HAP-1 (cell line): ENCODE measurements at regions not wholly inside any gene's neighbourhood (a gene's known extent, or its start where the extent isn't known, plus 50 kb on each side); places are given as distances from the start of the nearest gene placed in this dataset.

Experiments used
- DNase-seq, 2 experiments: peaks; one replicate each; pipeline ENCODE4 v3.0.0-alpha.2; 2016 to 2020; ENCODE audit warnings: low spot score in 2 of 2
- H3K27me3 ChIP-seq: fragments of 250-450 bp; sonication (Bioruptor Pico); 2 replicates; pipeline ENCODE4 v1.5.1; 2020; ENCODE audit warnings: low read depth, mild to moderate bottlenecking, moderate library complexity
- H3K36me3 ChIP-seq: fragments of 250-450 bp; sonication (Bioruptor Pico); replicated peaks from 2 replicates; pipeline ENCODE4 v1.5.1; 2020; ENCODE audit warnings: mild to moderate bottlenecking
- H3K4me1 ChIP-seq: fragments of 250-450 bp; sonication (Bioruptor Pico); 2 replicates; pipeline ENCODE4 v1.5.1; 2020; ENCODE audit warnings: mild to moderate bottlenecking
- H3K4me3 ChIP-seq: fragments of 250-450 bp; sonication (Bioruptor Pico); 2 replicates; pipeline ENCODE4 v1.5.1; 2020; ENCODE audit warnings: mild to moderate bottlenecking, moderate library complexity
- H3K9me3 ChIP-seq: fragments of 250-450 bp; sonication (Bioruptor Pico); 2 replicates; pipeline ENCODE4 v1.5.1; 2020; ENCODE audit warnings: mild to moderate bottlenecking, moderate library complexity
- in situ Hi-C: fragments of 300-500 bp; cut with MboI; formaldehyde crosslinking; loops from 3 replicates; pipeline ENCODE4 v1.14.3; 2020; ENCODE audit warnings: low sequenced_read_pairs, inconsistent platforms, mixed read lengths

DNA sequence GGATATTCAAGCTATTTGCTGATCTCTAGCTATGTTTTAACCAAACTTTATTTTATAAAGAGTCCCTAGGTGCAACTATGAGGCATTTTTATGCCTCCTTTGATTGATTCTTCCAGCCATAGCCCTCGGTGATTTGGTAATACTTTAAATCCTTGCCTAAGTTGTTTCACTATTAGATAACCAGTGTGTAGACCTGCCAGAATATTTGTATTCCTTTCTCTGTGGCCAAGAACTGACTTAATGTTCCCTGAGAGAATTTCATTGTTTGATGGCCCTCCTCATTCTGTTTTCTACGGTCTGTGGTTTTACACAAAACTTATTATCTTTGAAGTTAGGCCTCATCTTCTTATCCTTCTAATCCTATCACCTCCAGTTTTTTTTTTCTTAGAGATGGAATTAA is 109.7 kb upstream of the MDGA2 start:
- H3K4me1 ChIP-seq, result no peaks in the 10 kb centered on the region
- H3K4me3 ChIP-seq, result no peak overlapping the region
- in situ Hi-C loops, result no loop called here
- H3K27me3 ChIP-seq, result no peaks in the 10 kb centered on the region
- DNase-seq, result no peak
- no peaks in the 10 kb centered on the region for H3K36me3 ChIP-seq
- no peaks in the 10 kb centered on the region for H3K9me3 ChIP-seq

DNA sequence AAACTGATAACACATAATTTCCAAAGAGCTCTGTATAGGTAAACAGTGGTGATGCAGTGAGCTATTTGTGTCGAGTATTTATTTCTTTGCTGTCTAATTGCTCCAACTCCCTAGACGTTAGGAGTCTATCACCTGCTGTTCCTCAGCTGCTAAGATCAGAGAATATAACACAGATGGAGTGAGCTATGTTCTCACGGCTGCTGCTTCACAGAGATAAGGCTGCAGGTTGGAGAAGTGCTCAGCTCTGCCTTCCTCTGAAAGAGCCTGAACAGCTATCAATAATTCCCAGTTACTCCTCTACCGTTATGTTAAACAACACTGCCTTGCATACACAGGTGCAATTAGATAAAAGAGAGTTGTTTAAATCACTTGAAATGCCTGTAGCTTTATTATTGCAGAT is 103.2 kb upstream of the MDGA2 start:
- no peak overlapping the region for H3K4me3 ChIP-seq
- no peaks in the 10 kb centered on the region for H3K36me3 ChIP-seq
- no peaks in the 10 kb centered on the region for H3K9me3 ChIP-seq
- H3K27me3 ChIP-seq, result no peaks in the 10 kb centered on the region
- H3K4me1 ChIP-seq, result no peaks in the 10 kb centered on the region
- DNase-seq, result no peak
- in situ Hi-C loops, result no loop called here

DNA sequence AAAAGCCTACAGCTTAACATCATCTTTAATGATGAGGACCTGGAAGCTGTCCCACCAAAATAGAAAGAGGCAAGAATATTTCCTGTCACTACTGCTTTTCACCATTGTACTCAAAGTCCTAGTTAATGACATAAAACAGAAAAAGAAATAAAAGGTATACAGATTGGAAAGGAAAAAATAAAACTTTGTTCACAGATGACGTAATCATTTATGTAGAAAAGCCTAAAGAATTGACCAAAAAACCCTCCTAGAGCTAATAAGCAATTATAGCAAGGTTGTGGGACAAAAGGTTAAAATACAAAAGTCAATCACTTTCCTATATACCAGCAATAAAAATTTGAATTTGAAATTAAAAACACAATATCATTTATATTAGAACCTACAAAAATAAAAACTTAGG is 97.2 kb upstream of the MDGA2 start:
- Histone ChIP-seq H3K27me3 (no peaks in the 10 kb centered on the region), H3K4me3 (no peak overlapping the region), H3K4me1 (no peaks in the 10 kb centered on the region), H3K9me3 (no peaks in the 10 kb centered on the region), H3K36me3 (no peaks in the 10 kb centered on the region)
- no peak for DNase-seq
- in situ Hi-C loops, result no loop called here

DNA sequence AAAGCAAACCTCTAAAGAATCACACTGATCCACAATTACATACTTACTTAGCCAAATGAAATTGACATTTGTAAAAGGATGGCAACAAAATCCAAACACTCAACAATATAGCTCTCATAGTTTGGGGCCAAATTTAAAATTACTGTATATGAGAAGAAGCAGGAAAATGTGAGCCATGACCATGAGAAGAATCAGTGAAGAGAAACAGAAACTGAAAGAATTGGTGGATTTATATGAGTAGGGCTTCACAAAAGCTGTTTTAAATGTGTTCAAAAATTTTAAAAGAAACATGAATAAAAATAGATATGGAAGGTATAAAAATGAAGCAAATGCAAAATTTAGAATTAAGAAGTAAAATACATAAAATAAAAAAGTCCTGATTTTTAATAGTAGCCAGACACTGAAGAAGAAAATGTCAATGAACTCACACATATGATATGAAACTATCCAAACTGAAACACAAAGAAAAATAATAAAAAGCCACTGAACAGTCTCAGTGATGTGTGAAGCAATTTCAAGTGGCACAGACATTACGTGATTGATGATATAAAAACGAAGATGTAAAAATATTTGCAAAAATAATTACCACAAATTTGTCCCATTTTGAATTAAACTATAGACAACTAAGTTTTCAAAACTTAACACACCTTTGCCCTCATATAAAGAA is 87.9 kb upstream of the MDGA2 start:
- Histone ChIP-seq H3K36me3 (no peaks in the 10 kb centered on the region), H3K4me3 (no peak overlapping the region), H3K27me3 (no peaks in the 10 kb centered on the region), H3K4me1 (no peaks in the 10 kb centered on the region), H3K9me3 (no peaks in the 10 kb centered on the region)
- in situ Hi-C loops, result no loop called here
- DNase-seq, result no peak

DNA sequence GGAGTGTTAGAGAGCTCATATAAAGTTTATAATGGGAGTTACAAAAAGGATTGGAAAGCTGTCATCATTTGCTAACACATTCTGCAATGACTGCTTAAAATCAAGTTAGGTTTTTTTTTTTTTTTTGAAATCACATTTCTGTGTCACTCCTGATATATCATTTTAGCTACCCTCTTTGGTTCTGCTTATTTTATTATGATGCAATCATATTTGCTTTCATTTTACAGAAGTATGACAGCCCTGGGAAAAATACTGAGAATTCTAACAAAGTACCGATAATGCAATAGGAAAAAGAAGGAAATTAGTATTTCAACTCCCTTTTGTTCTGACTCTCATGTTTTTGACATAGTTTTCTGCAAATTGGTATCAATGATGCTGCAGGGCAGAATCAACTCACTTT is 71.6 kb upstream of the MDGA2 start:
- DNase-seq, result no peak
- in situ Hi-C loops, result no loop called here

DNA sequence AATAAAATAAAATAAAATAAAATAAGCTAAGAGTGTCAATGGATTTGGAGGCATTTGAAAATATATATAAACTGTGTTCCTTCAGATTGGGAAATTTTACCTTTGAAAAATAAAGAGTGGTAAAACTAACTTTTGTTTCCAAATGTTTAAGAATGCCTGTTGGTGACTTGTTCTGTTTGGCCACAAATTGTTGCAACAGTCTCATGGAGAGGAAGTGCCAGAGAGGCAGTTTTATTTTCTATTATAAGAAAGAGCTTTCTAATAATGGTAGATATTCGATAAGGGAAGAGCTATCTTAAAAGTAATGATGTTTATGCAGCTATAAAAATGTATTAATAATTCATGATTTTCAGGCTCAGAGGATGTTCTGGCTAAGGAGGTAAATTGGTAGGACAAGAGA is 68.8 kb upstream of the MDGA2 start:
- no peaks in the 10 kb centered on the region for H3K36me3 ChIP-seq
- in situ Hi-C loops, result no loop called here

More for the DNA sequence above, 71.6 kb upstream of the MDGA2 start:
- no peaks in the 10 kb centered on the region for H3K4me1 ChIP-seq
- no peaks in the 10 kb centered on the region for H3K36me3 ChIP-seq
- H3K4me3 ChIP-seq, result no peak overlapping the region
- no peaks in the 10 kb centered on the region for H3K9me3 ChIP-seq
- H3K27me3 ChIP-seq, result no peaks in the 10 kb centered on the region

DNA sequence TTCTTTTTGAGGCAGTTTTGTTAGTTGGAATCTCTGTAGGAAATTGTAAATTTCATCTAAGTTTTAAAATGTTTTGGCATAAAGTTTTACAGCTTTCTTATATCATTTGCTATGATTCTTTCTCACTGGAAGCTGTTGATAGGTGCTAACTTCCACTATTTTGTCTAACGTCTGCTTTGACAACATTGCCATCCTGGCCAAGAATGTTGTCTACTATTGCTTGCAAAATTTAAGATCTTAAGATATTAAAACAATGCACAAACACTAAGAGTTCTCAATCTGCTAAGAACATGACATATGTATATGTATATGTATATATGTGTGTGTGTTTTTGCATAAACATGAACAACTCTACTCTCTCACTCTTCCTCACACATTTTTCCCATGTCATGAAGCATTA is 64.1 kb upstream of the MDGA2 start:
- H3K4me3 ChIP-seq, result no peak overlapping the region
- H3K36me3 ChIP-seq, result no peaks in the 10 kb centered on the region
- H3K4me1 ChIP-seq, result no peaks in the 10 kb centered on the region
- no peak for DNase-seq
- H3K27me3 ChIP-seq, result no peaks in the 10 kb centered on the region
- H3K9me3 ChIP-seq, result no peaks in the 10 kb centered on the region
- in situ Hi-C loops, result no loop called here

More for the DNA sequence above, 68.8 kb upstream of the MDGA2 start:
- Histone ChIP-seq H3K9me3 (no peaks in the 10 kb centered on the region), H3K4me1 (no peaks in the 10 kb centered on the region), H3K27me3 (no peaks in the 10 kb centered on the region), H3K4me3 (no peak overlapping the region)
- DNase-seq, result no peak

DNA sequence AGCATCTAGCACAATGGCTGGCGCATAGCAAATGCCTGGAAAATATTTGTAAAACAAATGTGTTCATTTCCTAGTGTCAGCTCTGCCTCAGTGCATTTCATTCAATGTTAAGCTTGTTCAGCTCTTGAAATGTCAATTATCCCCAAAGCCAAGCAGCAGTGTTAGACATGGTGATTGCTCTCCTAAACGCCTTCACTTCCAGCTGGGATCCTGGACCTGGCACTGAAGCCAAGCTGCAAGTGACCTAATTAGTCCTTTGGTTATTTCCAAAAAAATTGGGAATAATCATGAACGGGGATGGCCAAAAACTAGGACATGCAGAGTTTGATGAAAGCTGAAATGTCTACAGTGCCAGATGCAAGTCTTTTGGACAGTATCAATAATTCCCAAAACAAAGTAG is 54.9 kb upstream of the MDGA2 start:
- H3K9me3 ChIP-seq, result no peaks in the 10 kb centered on the region

More for the DNA sequence above, 54.9 kb upstream of the MDGA2 start:
- in situ Hi-C loops, result no loop called here
- H3K4me1 ChIP-seq, result no peaks in the 10 kb centered on the region
- DNase-seq, result no peak
- no peak overlapping the region for H3K4me3 ChIP-seq
- H3K27me3 ChIP-seq, result no peaks in the 10 kb centered on the region
- H3K36me3 ChIP-seq, result no peaks in the 10 kb centered on the region
